H1 (cell line): ENCODE measurements at regions not wholly inside any gene's neighbourhood (a gene's known extent, or its start where the extent isn't known, plus 50 kb on each side); places are given as distances from the start of the nearest gene placed in this dataset.

Source experiments
- ASH2L ChIP-seq: fragments of 200-600, 300-600 bp; sonication (generic); IDR thresholded peaks from one replicate; pipeline ENCODE4 v1.7.1; 2017; ENCODE audit warnings: low read length
- BACH1 ChIP-seq: IDR thresholded peaks from 2 replicates; pipeline ENCODE4 v1.6.1; 2012; ENCODE audit warnings: low read length, improper control_type of control experiment
- CTBP2 ChIP-seq: IDR thresholded peaks from 2 replicates; pipeline ENCODE4 v1.7.0; 2011; ENCODE audit warnings: borderline replicate concordance, mild to moderate bottlenecking, moderate library complexity, mixed read lengths, low read length; ENCODE audit not compliant: insufficient read depth, insufficient read length
- EP300 ChIP-seq, 2 experiments: IDR thresholded peaks; 1 replicate in 1 of 2; 2 replicates in 1 of 2; pipeline ENCODE4 v1.6.1; 2011 to 2012; ENCODE audit warnings: low read depth in 2 of 2, low read length in 2 of 2, mild to moderate bottlenecking in 2 of 2, borderline replicate concordance in 1 of 2, inconsistent platforms in 1 of 2, moderate library complexity in 1 of 2
- FOSL1 ChIP-seq: IDR thresholded peaks from 2 replicates; pipeline ENCODE4 v1.6.1; 2011; ENCODE audit warnings: mild to moderate bottlenecking, low read depth, low read length, moderate library complexity; ENCODE audit not compliant: insufficient read depth
- GABPA ChIP-seq: IDR thresholded peaks from 2 replicates; pipeline ENCODE4 v1.6.1; 2011; ENCODE audit warnings: mild to moderate bottlenecking, low read length, moderate library complexity, borderline replicate concordance; ENCODE audit not compliant: insufficient read depth
- HDAC2 ChIP-seq, 2 experiments: fragments of 300-600 bp in 1 of 2; sonication (generic) in 1 of 2; IDR thresholded peaks; 2 replicates each; pipeline ENCODE4 v1.6.1; 2011 to 2012; ENCODE audit warnings: low read depth in 2 of 2, low read length in 2 of 2, mild to moderate bottlenecking in 2 of 2, moderate library complexity in 2 of 2, borderline replicate concordance in 1 of 2, inconsistent platforms in 1 of 2
- SIN3A ChIP-seq, 2 experiments: IDR thresholded peaks in 1 of 2; conservative IDR thresholded peaks in 1 of 2; 2 replicates each; pipeline ENCODE4 v1.6.1; 2011 to 2012; ENCODE audit warnings: low read length in 2 of 2, improper control_type of control experiment in 1 of 2, low read depth in 1 of 2, mild to moderate bottlenecking in 1 of 2
- SP1 ChIP-seq: IDR thresholded peaks from 2 replicates; pipeline ENCODE4 v1.6.1; 2011; ENCODE audit warnings: low read depth, low read length
- SUZ12 ChIP-seq: fragments of 200-600 bp; sonication (generic); IDR thresholded peaks from 2 replicates; pipeline ENCODE4 v1.6.1; 2012; ENCODE audit warnings: mild to moderate bottlenecking, inconsistent platforms, low read length, moderate library complexity, mixed read lengths
- TEAD4 ChIP-seq: IDR thresholded peaks from 2 replicates; pipeline ENCODE4 v1.6.1; 2012; ENCODE audit warnings: low read depth, low read length, inconsistent platforms, mixed read lengths
- TF ChIP-seq, protein P1 (sequence below): fragments of 300-600 bp; sonication (generic); IDR thresholded peaks from 2 replicates; pipeline ENCODE4 v1.7.1; 2012; ENCODE audit warnings: low read length, moderate library complexity, mild to moderate bottlenecking, inconsistent platforms; ENCODE audit not compliant: insufficient replicate concordance

DNA sequence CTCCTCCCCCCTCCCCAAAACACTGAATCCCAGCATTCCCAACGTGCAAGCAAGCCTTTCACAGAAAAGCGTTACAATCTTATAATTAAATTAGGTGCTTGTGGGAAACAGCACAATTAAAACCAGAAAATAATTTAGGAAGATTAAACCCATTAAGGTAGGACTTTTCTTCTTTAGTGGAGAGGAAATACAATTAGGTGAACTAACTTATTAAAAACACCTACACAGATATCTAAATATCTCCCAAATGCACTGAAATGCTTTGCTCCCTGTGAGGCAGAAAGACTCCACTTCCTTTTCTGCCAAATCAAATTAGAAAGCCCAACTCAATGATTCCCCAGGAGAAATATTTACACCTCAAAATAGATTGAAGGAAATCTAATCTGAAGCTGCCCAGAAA lies 60.9 kb upstream of the ETS2 start (continued):
- TF ChIP-seq, protein P1, sequence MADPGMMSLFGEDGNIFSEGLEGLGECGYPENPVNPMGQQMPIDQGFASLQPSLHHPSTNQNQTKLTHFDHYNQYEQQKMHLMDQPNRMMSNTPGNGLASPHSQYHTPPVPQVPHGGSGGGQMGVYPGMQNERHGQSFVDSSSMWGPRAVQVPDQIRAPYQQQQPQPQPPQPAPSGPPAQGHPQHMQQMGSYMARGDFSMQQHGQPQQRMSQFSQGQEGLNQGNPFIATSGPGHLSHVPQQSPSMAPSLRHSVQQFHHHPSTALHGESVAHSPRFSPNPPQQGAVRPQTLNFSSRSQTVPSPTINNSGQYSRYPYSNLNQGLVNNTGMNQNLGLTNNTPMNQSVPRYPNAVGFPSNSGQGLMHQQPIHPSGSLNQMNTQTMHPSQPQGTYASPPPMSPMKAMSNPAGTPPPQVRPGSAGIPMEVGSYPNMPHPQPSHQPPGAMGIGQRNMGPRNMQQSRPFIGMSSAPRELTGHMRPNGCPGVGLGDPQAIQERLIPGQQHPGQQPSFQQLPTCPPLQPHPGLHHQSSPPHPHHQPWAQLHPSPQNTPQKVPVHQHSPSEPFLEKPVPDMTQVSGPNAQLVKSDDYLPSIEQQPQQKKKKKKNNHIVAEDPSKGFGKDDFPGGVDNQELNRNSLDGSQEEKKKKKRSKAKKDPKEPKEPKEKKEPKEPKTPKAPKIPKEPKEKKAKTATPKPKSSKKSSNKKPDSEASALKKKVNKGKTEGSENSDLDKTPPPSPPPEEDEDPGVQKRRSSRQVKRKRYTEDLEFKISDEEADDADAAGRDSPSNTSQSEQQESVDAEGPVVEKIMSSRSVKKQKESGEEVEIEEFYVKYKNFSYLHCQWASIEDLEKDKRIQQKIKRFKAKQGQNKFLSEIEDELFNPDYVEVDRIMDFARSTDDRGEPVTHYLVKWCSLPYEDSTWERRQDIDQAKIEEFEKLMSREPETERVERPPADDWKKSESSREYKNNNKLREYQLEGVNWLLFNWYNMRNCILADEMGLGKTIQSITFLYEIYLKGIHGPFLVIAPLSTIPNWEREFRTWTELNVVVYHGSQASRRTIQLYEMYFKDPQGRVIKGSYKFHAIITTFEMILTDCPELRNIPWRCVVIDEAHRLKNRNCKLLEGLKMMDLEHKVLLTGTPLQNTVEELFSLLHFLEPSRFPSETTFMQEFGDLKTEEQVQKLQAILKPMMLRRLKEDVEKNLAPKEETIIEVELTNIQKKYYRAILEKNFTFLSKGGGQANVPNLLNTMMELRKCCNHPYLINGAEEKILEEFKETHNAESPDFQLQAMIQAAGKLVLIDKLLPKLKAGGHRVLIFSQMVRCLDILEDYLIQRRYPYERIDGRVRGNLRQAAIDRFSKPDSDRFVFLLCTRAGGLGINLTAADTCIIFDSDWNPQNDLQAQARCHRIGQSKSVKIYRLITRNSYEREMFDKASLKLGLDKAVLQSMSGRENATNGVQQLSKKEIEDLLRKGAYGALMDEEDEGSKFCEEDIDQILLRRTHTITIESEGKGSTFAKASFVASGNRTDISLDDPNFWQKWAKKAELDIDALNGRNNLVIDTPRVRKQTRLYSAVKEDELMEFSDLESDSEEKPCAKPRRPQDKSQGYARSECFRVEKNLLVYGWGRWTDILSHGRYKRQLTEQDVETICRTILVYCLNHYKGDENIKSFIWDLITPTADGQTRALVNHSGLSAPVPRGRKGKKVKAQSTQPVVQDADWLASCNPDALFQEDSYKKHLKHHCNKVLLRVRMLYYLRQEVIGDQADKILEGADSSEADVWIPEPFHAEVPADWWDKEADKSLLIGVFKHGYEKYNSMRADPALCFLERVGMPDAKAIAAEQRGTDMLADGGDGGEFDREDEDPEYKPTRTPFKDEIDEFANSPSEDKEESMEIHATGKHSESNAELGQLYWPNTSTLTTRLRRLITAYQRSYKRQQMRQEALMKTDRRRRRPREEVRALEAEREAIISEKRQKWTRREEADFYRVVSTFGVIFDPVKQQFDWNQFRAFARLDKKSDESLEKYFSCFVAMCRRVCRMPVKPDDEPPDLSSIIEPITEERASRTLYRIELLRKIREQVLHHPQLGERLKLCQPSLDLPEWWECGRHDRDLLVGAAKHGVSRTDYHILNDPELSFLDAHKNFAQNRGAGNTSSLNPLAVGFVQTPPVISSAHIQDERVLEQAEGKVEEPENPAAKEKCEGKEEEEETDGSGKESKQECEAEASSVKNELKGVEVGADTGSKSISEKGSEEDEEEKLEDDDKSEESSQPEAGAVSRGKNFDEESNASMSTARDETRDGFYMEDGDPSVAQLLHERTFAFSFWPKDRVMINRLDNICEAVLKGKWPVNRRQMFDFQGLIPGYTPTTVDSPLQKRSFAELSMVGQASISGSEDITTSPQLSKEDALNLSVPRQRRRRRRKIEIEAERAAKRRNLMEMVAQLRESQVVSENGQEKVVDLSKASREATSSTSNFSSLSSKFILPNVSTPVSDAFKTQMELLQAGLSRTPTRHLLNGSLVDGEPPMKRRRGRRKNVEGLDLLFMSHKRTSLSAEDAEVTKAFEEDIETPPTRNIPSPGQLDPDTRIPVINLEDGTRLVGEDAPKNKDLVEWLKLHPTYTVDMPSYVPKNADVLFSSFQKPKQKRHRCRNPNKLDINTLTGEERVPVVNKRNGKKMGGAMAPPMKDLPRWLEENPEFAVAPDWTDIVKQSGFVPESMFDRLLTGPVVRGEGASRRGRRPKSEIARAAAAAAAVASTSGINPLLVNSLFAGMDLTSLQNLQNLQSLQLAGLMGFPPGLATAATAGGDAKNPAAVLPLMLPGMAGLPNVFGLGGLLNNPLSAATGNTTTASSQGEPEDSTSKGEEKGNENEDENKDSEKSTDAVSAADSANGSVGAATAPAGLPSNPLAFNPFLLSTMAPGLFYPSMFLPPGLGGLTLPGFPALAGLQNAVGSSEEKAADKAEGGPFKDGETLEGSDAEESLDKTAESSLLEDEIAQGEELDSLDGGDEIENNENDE = no peak
- no peak for TF ChIP-seq SIN3A (conservative IDR thresholded peaks at IDR 0.05 in 1 of 2, IDR thresholded peaks at IDR 0.05 in 1 of 2; ENCODE audit: low read depth in 1 of 2, low read length in 2 of 2)
- no peak for TF ChIP-seq CTBP2
- TF ChIP-seq SUZ12 = no peak
- no peak for TF ChIP-seq TEAD4
- no peak for TF ChIP-seq FOSL1
- TF ChIP-seq GABPA = no peak
- no peak for TF ChIP-seq BACH1
- TF ChIP-seq EP300 (IDR thresholded peaks at IDR 0.05; ENCODE audit: borderline replicate concordance in 1 of 2, low read depth in 2 of 2, low read length in 2 of 2) = no peak
- TF ChIP-seq ASH2L = no peak
- TF ChIP-seq HDAC2 (IDR thresholded peaks at IDR 0.05; ENCODE audit: borderline replicate concordance in 1 of 2, low read depth in 2 of 2, low read length in 2 of 2) = no peak
- TF ChIP-seq SP1 = no peak
